Gastroesophageal sphincter (tissue), 3 donors: ENCODE measurements at regions not wholly inside any gene's neighbourhood (a gene's known extent, or its start where the extent isn't known, plus 50 kb on each side); places are given as distances from the start of the nearest gene placed in this dataset.

Source experiments
- CTCF ChIP-seq, 4 experiments: fragments of 200-600 bp in 2 of 4; fragments of 450-650 bp in 2 of 4; sonication (generic) in 1 of 4; IDR thresholded peaks; one replicate each; pipeline ENCODE4 v1.5.1; 2017 to 2019; ENCODE audit warnings: antibody characterized with exemption in 4 of 4, mild to moderate bottlenecking in 2 of 4, moderate library complexity in 2 of 4
- EP300 ChIP-seq: sonication (generic); formaldehyde crosslinking; IDR thresholded peaks from one replicate; pipeline ENCODE4 v1.6.1; 2017; ENCODE audit warnings: antibody characterized with exemption, mild to moderate bottlenecking
- POLR2A ChIP-seq, 2 donors: fragments of 450-650 bp; IDR thresholded peaks; one replicate each; pipeline ENCODE4 v1.6.1; 2017; ENCODE audit warnings: antibody characterized with exemption in 2 of 2, mild to moderate bottlenecking in 2 of 2, moderate library complexity in 1 of 2
- POLR2AphosphoS5 ChIP-seq: sonication (generic); formaldehyde crosslinking; IDR thresholded peaks from one replicate; pipeline ENCODE4 v1.6.1; 2017; ENCODE audit warnings: antibody characterized with exemption

- no peak for TF ChIP-seq CTCF (IDR thresholded peaks at IDR 0.05)
- no peak for TF ChIP-seq POLR2AphosphoS5
- no peak for TF ChIP-seq EP300
- TF ChIP-seq POLR2A (IDR thresholded peaks at IDR 0.05), result no peak
These were observed 216.2 kb upstream of the RUNX1 start for GRCh38 chr21:35265170-35265877.
